Left kidney (tissue), 1 donor: ENCODE measurements at regions not wholly inside any gene's neighbourhood (a gene's known extent, or its start where the extent isn't known, plus 50 kb on each side); places are given as distances from the start of the nearest gene placed in this dataset.
"Not testable (repeated sequence)": the region's sequence is repeated elsewhere in the genome, so short reads cannot be mapped to it uniquely, and the experiment has no call there.

Experiments
- DNase-seq: peaks from one replicate; pipeline ENCODE4 v3.0.0-alpha.2; 2013

GRCh38 chr14:25436288-25436875 is 386.4 kb upstream of the STXBP6 start:
- no peak for DNase-seq

- peak; percentile 30 for DNase-seq
Observed at GRCh38 chr14:25431211-25432076, 381.5 kb upstream of the STXBP6 start.

GRCh38 chr14:25430808-25431207 is 380.9 kb upstream of the STXBP6 start:
- no peak for DNase-seq

GRCh38 chr14:25412998-25413397 is 363.1 kb upstream of the STXBP6 start:
- no peak for DNase-seq

- DNase-seq, result no peak
Observed at GRCh38 chr14:25411781-25412757, 362.1 kb upstream of the STXBP6 start.

- peak; percentile 27 for DNase-seq
Observed at GRCh38 chr14:25406818-25407217, 356.9 kb upstream of the STXBP6 start.

- DNase-seq, result peak; percentile 52
Observed at GRCh38 chr14:25400607-25401206, 350.8 kb upstream of the STXBP6 start.

- DNase-seq, result no peak
Observed at GRCh38 chr14:25396128-25396527, 346.2 kb upstream of the STXBP6 start.

GRCh38 chr14:25394791-25395391 is 344.9 kb upstream of the STXBP6 start:
- no peak for DNase-seq

- DNase-seq, result no peak
Observed at GRCh38 chr14:25394356-25394755, 344.4 kb upstream of the STXBP6 start.

- no peak for DNase-seq
Observed at GRCh38 chr14:25389948-25390347, 340.0 kb upstream of the STXBP6 start.

GRCh38 chr14:25381498-25381897 is 331.6 kb upstream of the STXBP6 start:
- no peak for DNase-seq

GRCh38 chr14:25375639-25376038 is 325.7 kb upstream of the STXBP6 start:
- DNase-seq, result no peak

GRCh38 chr14:25371068-25371467 is 321.1 kb upstream of the STXBP6 start:
- DNase-seq, result peak; percentile 15

- not testable (repeated sequence) for DNase-seq
Observed at GRCh38 chr14:25370057-25370456, 320.1 kb upstream of the STXBP6 start.

GRCh38 chr14:25358330-25358729 is 308.4 kb upstream of the STXBP6 start:
- no peak for DNase-seq

- no peak for DNase-seq
Observed at GRCh38 chr14:25351269-25351668, 301.3 kb upstream of the STXBP6 start.

GRCh38 chr14:25350802-25351201 is 300.9 kb upstream of the STXBP6 start:
- no peak for DNase-seq

- DNase-seq, result no peak
Observed at GRCh38 chr14:25350021-25350420, 300.1 kb upstream of the STXBP6 start.

GRCh38 chr14:25349269-25349668 is 299.3 kb upstream of the STXBP6 start:
- no peak for DNase-seq

GRCh38 chr14:25340882-25341281 is 290.9 kb upstream of the STXBP6 start:
- DNase-seq, result no peak

GRCh38 chr14:25322784-25323183 is 272.8 kb upstream of the STXBP6 start:
- DNase-seq, result no peak
